ENCODE measurements at regions not wholly inside any gene's neighbourhood (a gene's known extent, or its start where the extent isn't known, plus 50 kb on each side); places are given as distances from the start of the nearest gene placed in this dataset.

DNA sequence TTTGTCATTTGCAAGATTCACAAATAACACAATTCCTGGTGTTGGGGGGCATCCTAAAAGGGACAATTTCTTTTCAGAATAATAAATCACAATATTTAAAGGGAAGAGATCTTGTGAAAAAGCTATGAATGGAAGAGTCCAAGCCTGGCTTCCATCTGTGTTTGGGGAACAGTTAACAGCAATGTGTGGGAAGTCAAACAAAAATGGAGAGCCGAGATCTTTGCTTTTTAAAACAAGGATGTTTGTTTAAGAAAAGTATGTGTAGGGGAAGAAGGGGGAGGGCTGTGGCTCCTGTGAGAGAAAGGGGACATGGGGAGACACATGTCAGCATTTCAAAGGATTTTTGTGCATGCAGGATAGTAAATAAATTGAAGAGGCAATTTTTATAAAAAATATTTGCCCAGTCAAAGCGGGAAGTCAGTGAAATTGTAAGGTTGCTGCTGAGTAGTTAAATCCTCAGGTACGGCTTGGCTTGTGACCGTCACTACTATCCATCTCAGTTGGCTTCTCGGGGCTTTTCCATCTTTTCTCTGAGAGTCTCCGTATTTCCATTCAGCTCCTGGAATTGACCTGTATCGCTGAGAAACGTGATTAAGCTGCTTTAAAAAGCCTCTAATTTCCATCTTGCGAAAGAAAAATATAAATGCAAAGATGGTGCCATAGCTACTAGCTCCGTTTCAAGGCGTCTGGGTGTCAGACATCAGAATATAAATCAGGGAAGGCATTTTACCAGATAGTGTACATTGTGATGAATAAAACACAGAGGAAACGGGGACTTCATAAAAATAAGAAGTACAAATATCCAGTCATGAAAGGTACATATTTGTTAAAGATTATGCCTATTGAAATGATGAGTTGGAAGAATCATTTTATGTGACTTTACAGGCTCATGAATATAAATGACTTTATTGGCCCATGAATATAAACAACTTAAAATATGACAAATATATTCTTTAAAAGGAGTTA, 52.9 kb upstream of the VCAN start (continued):
- TF ChIP-seq, protein P1, sequence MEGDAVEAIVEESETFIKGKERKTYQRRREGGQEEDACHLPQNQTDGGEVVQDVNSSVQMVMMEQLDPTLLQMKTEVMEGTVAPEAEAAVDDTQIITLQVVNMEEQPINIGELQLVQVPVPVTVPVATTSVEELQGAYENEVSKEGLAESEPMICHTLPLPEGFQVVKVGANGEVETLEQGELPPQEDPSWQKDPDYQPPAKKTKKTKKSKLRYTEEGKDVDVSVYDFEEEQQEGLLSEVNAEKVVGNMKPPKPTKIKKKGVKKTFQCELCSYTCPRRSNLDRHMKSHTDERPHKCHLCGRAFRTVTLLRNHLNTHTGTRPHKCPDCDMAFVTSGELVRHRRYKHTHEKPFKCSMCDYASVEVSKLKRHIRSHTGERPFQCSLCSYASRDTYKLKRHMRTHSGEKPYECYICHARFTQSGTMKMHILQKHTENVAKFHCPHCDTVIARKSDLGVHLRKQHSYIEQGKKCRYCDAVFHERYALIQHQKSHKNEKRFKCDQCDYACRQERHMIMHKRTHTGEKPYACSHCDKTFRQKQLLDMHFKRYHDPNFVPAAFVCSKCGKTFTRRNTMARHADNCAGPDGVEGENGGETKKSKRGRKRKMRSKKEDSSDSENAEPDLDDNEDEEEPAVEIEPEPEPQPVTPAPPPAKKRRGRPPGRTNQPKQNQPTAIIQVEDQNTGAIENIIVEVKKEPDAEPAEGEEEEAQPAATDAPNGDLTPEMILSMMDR (conservative IDR thresholded peaks at IDR 0.05; ENCODE audit: low read depth in 2 of 2) = no peak
- TF ChIP-seq EZH2 (IDR thresholded peaks at IDR 0.05; ENCODE audit: low read depth, unreplicated experiment) (no peak), ZNF331 (CRISPR knock-in tag; IDR thresholded peaks at IDR 0.05; ENCODE audit: low read depth) (no peak), NANOG (IDR thresholded peaks at IDR 0.05; ENCODE audit: borderline replicate concordance) (no peak), JUNB (IDR thresholded peaks at IDR 0.05; ENCODE audit: unreplicated experiment) (no peak)
